Anterior cingulate cortex (tissue), 58 donors: ENCODE measurements at regions not wholly inside any gene's neighbourhood (a gene's known extent, or its start where the extent isn't known, plus 50 kb on each side); places are given as distances from the start of the nearest gene placed in this dataset.
"Not testable (repeated sequence)": the region's sequence is repeated elsewhere in the genome, so short reads cannot be mapped to it uniquely, and the experiment has no call there.

Source experiments
- DNase-seq, 58 donors: peaks; one replicate each; lab custom pipeline; 2025; lab: John Stamatoyannopoulos, UW

- no peak for DNase-seq
Measured at GRCh38 chr13:46498650-46499049, 54.3 kb upstream of the LRCH1 start.

GRCh38 chr13:46496086-46496485 is 56.9 kb upstream of the LRCH1 start:
- no peak for DNase-seq

- DNase-seq: no peak
Measured at GRCh38 chr13:46495651-46496050, 57.3 kb upstream of the LRCH1 start.

GRCh38 chr13:46495066-46495465 is 57.9 kb upstream of the LRCH1 start:
- DNase-seq: no peak

- peak in 4 of 58 donors; percentile 0 to 38 (median 18) for DNase-seq
Measured at GRCh38 chr13:46492946-46493345, 60.0 kb upstream of the LRCH1 start.

GRCh38 chr13:46491641-46492040 is 61.3 kb upstream of the LRCH1 start:
- DNase-seq: no peak

- DNase-seq: not testable (repeated sequence)
Measured at GRCh38 chr13:46490713-46491112, 62.3 kb upstream of the LRCH1 start.

GRCh38 chr13:46490129-46490528 is 62.8 kb upstream of the LRCH1 start:
- no peak for DNase-seq

- DNase-seq: peak in 2 of 58 donors; percentile 2 to 11
Measured at GRCh38 chr13:46489586-46490023, 63.4 kb upstream of the LRCH1 start.

- DNase-seq: no peak
Measured at GRCh38 chr13:46487748-46488147, 65.2 kb upstream of the LRCH1 start.

GRCh38 chr13:46486270-46486669 is 66.7 kb upstream of the LRCH1 start:
- no peak for DNase-seq

GRCh38 chr13:46484561-46484960 is 68.4 kb upstream of the LRCH1 start:
- no peak for DNase-seq

GRCh38 chr13:46481166-46481565 is 71.8 kb upstream of the LRCH1 start:
- no peak for DNase-seq

GRCh38 chr13:46480131-46480530 is 72.8 kb upstream of the LRCH1 start:
- no peak for DNase-seq

GRCh38 chr13:46479691-46480090 is 73.3 kb upstream of the LRCH1 start:
- DNase-seq: no peak

GRCh38 chr13:46479283-46479682 is 73.7 kb upstream of the LRCH1 start:
- DNase-seq: no peak

GRCh38 chr13:46478651-46479050 is 74.3 kb upstream of the LRCH1 start:
- DNase-seq: no peak

GRCh38 chr13:46476174-46476573 is 76.8 kb upstream of the LRCH1 start:
- no peak for DNase-seq

- DNase-seq: peak in 4 of 58 donors; percentile 10 to 30 (median 18)
Measured at GRCh38 chr13:46475541-46475991, 77.4 kb upstream of the LRCH1 start.

- no peak for DNase-seq
Measured at GRCh38 chr13:46473806-46474205, 79.2 kb upstream of the LRCH1 start.

GRCh38 chr13:46472384-46472783 is 80.6 kb upstream of the LRCH1 start:
- DNase-seq: no peak

- not testable (repeated sequence) for DNase-seq
Measured at GRCh38 chr13:46469699-46470098, 82.6 kb upstream of the RUBCNL start.
